Panc1 (cell line): ENCODE measurements at regions not wholly inside any gene's neighbourhood (a gene's known extent, or its start where the extent isn't known, plus 50 kb on each side); places are given as distances from the start of the nearest gene placed in this dataset.

ENCODE experiments used
- POLR2AphosphoS5 ChIP-seq: IDR thresholded peaks from 2 replicates; pipeline ENCODE4 v1.6.1; 2012; ENCODE audit warnings: mild to moderate bottlenecking, low read depth, low read length, moderate library complexity
- TF ChIP-seq, protein P1 (sequence below): fragments of 450-650 bp; IDR thresholded peaks from 2 replicates; pipeline ENCODE4 v1.5.1; 2017; ENCODE audit warnings: mild to moderate bottlenecking

DNA sequence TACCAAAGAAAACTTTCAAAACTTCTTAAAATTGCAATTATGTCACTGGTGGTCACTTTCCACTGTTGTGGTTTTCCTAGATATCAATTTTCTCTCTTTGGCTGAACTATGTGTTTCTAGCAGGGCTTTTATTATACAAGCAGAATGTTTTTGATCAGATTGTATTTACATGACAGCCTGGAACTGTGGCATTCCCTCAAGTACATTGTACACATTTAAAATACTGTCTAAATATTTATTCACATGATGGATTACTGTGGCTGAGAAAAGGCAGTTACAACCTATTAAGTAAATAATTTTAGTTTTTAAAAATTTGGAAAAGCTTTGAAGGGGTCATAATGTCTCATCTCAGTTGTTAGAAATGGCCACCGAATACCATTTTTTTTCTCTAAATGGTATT lies 231.9 kb upstream of the PPP1R3A start:
- TF ChIP-seq, protein P1, sequence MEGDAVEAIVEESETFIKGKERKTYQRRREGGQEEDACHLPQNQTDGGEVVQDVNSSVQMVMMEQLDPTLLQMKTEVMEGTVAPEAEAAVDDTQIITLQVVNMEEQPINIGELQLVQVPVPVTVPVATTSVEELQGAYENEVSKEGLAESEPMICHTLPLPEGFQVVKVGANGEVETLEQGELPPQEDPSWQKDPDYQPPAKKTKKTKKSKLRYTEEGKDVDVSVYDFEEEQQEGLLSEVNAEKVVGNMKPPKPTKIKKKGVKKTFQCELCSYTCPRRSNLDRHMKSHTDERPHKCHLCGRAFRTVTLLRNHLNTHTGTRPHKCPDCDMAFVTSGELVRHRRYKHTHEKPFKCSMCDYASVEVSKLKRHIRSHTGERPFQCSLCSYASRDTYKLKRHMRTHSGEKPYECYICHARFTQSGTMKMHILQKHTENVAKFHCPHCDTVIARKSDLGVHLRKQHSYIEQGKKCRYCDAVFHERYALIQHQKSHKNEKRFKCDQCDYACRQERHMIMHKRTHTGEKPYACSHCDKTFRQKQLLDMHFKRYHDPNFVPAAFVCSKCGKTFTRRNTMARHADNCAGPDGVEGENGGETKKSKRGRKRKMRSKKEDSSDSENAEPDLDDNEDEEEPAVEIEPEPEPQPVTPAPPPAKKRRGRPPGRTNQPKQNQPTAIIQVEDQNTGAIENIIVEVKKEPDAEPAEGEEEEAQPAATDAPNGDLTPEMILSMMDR: no peak
- no peak for TF ChIP-seq POLR2AphosphoS5
